Karpas-422 (cell line): ENCODE measurements at regions not wholly inside any gene's neighbourhood (a gene's known extent, or its start where the extent isn't known, plus 50 kb on each side); places are given as distances from the start of the nearest gene placed in this dataset.

Source experiments
- DNase-seq: peaks from one replicate; pipeline ENCODE4 v3.0.0-alpha.2; 2015
- H2AFZ ChIP-seq: fragments of 200-600 bp; sonication (generic); 2 replicates; pipeline ENCODE4 v1.6.1; 2014; ENCODE audit warnings: antibody characterized with exemption, low read length, mixed read lengths
- H3K27ac ChIP-seq: fragments of 200-600 bp; sonication (generic); 2 replicates; pipeline ENCODE4 v1.5.1; 2014; ENCODE audit warnings: mild to moderate bottlenecking, low read length, moderate library complexity
- H3K27me3 ChIP-seq: fragments of 200-600 bp; sonication (generic); 2 replicates; pipeline ENCODE4 v1.6.1; 2014; ENCODE audit warnings: low read length, mixed read lengths
- H3K36me3 ChIP-seq: fragments of 200-600 bp; sonication (generic); 2 replicates; pipeline ENCODE4 v1.6.1; 2014; ENCODE audit warnings: low read length, mixed read lengths; ENCODE audit not compliant: insufficient read depth
- H3K4me1 ChIP-seq: fragments of 200-600 bp; sonication (generic); 2 replicates; pipeline ENCODE4 v1.6.1; 2014; ENCODE audit warnings: mild to moderate bottlenecking, low read length, mixed read lengths
- H3K4me2 ChIP-seq: fragments of 200-600 bp; sonication (generic); 2 replicates; pipeline ENCODE4 v1.6.1; 2014; ENCODE audit warnings: low read length, low read depth, mild to moderate bottlenecking; ENCODE audit not compliant: poor library complexity, severe bottlenecking
- H3K4me3 ChIP-seq: fragments of 200-600 bp; sonication (generic); 2 replicates; pipeline ENCODE4 v1.5.1; 2014; ENCODE audit warnings: mild to moderate bottlenecking, antibody characterized with exemption, low read length, mixed read lengths
- H3K79me2 ChIP-seq: fragments of 200-600 bp; sonication (generic); 2 replicates; pipeline ENCODE4 v1.6.1; 2014; ENCODE audit warnings: mild to moderate bottlenecking, low read length, mixed read lengths
- H3K9ac ChIP-seq: fragments of 200-600 bp; sonication (generic); 2 replicates; pipeline ENCODE4 v1.6.0; 2014; ENCODE audit warnings: low read length
- H3K9me2 ChIP-seq: fragments of 200-600 bp; sonication (generic), shearing (Covaris generic); replicated peaks from 2 replicates; pipeline ENCODE4 v1.6.0; 2014; ENCODE audit warnings: mild to moderate bottlenecking, low read length, moderate library complexity; ENCODE audit not compliant: insufficient read depth
- H3K9me3 ChIP-seq: fragments of 300-700, 200-600 bp; sonication (generic); 2 replicates; pipeline ENCODE4 v1.6.1; 2014; ENCODE audit warnings: low read length, mixed read lengths
- H4K20me1 ChIP-seq: fragments of 200-600 bp; sonication (generic); 2 replicates; pipeline ENCODE4 v1.6.1; 2014; ENCODE audit warnings: mild to moderate bottlenecking, antibody characterized with exemption, low read length, low read depth; ENCODE audit not compliant: insufficient read depth

GRCh38 chr12:23186950-23187349 is 562.0 kb downstream of the ETNK1 start:
- H3K9me3 ChIP-seq = no peaks in the 10 kb centered on the region
- no peak overlapping the region for H3K9ac ChIP-seq
- no peaks in the 10 kb centered on the region for H3K79me2 ChIP-seq
- no peak overlapping the region for H2AFZ ChIP-seq
- no peak for DNase-seq
- no peaks in the 10 kb centered on the region for H3K9me2 ChIP-seq
- H3K4me1 ChIP-seq = no peaks in the 10 kb centered on the region
- no peak overlapping the region for H3K27ac ChIP-seq
- no peaks in the 10 kb centered on the region for H4K20me1 ChIP-seq
- H3K27me3 ChIP-seq = no peaks in the 10 kb centered on the region
- no peak overlapping the region for H3K4me2 ChIP-seq
- H3K36me3 ChIP-seq = no peaks in the 10 kb centered on the region
- no peak overlapping the region for H3K4me3 ChIP-seq

GRCh38 chr12:23193552-23193951 is 568.6 kb downstream of the ETNK1 start:
- Histone ChIP-seq H3K9me3 (no peaks in the 10 kb centered on the region), H4K20me1 (no peaks in the 10 kb centered on the region), H3K9ac (no peak overlapping the region), H3K27me3 (no peaks in the 10 kb centered on the region), H3K79me2 (no peaks in the 10 kb centered on the region), H2AFZ (no peak overlapping the region), H3K9me2 (no peaks in the 10 kb centered on the region), H3K27ac (no peak overlapping the region), H3K4me2 (no peak overlapping the region), H3K36me3 (no peaks in the 10 kb centered on the region), H3K4me1 (no peaks in the 10 kb centered on the region), H3K4me3 (no peak overlapping the region)
- DNase-seq = no peak

GRCh38 chr12:23197266-23197665 is 572.3 kb downstream of the ETNK1 start:
- H3K4me3 ChIP-seq = no peak overlapping the region
- no peaks in the 10 kb centered on the region for H4K20me1 ChIP-seq
- H3K4me1 ChIP-seq = no peaks in the 10 kb centered on the region
- no peaks in the 10 kb centered on the region for H3K79me2 ChIP-seq
- H3K9me3 ChIP-seq = no peaks in the 10 kb centered on the region
- no peak overlapping the region for H3K9ac ChIP-seq
- H3K27ac ChIP-seq = no peak overlapping the region
- H3K4me2 ChIP-seq = no peak overlapping the region
- H3K36me3 ChIP-seq = no peaks in the 10 kb centered on the region
- no peaks in the 10 kb centered on the region for H3K9me2 ChIP-seq
- no peak overlapping the region for H2AFZ ChIP-seq
- no peaks in the 10 kb centered on the region for H3K27me3 ChIP-seq
- DNase-seq = no peak

DNA sequence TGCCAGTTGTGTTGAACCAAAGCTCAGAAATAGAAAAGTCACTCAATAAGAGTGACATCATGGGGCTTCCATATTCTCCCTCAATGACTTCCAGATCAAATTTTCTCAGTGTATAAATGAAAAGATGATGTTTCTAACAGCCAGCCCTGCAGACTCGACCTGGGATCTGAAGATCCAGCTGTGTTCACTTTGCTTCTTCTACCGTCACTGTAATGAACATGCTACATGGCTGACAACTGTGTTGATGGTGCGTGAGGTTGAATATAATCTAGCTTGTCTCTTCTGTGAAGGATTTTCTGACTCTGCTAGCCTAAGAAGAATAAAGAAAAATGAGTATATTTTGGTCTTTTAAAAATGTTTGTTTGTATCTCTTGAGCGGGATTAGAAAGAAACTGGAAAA is 577.8 kb downstream of the ETNK1 start:
- H3K36me3 ChIP-seq = no peaks in the 10 kb centered on the region

GRCh38 chr12:23204933-23205778 is 580.2 kb downstream of the ETNK1 start:
- Histone ChIP-seq H3K4me3 (no peak overlapping the region), H3K4me2 (no peak overlapping the region), H3K9me3 (no peaks in the 10 kb centered on the region), H4K20me1 (no peaks in the 10 kb centered on the region), H3K9me2 (no peaks in the 10 kb centered on the region), H3K36me3 (no peaks in the 10 kb centered on the region), H2AFZ (no peak overlapping the region), H3K4me1 (no peaks in the 10 kb centered on the region), H3K9ac (no peak overlapping the region), H3K79me2 (no peaks in the 10 kb centered on the region), H3K27me3 (no peaks in the 10 kb centered on the region), H3K27ac (no peak overlapping the region)
- DNase-seq = peak; percentile 81

More for the DNA sequence above, 577.8 kb downstream of the ETNK1 start:
- no peaks in the 10 kb centered on the region for H3K79me2 ChIP-seq
- no peaks in the 10 kb centered on the region for H4K20me1 ChIP-seq
- no peak overlapping the region for H3K9ac ChIP-seq
- H3K9me2 ChIP-seq = no peaks in the 10 kb centered on the region
- no peak overlapping the region for H2AFZ ChIP-seq
- no peak overlapping the region for H3K4me3 ChIP-seq
- no peak for DNase-seq
- H3K27me3 ChIP-seq = no peaks in the 10 kb centered on the region
- H3K9me3 ChIP-seq = no peaks in the 10 kb centered on the region
- no peak overlapping the region for H3K4me2 ChIP-seq
- H3K27ac ChIP-seq = no peak overlapping the region
- H3K4me1 ChIP-seq = no peaks in the 10 kb centered on the region

GRCh38 chr12:23209793-23210192 is 584.8 kb downstream of the ETNK1 start:
- Histone ChIP-seq H4K20me1 (no peaks in the 10 kb centered on the region), H3K36me3 (no peaks in the 10 kb centered on the region), H2AFZ (no peak overlapping the region), H3K79me2 (no peaks in the 10 kb centered on the region), H3K4me2 (no peak overlapping the region), H3K9me2 (no peaks in the 10 kb centered on the region), H3K9me3 (no peaks in the 10 kb centered on the region; the same call in 1 of the 2 replicates), H3K9ac (no peak overlapping the region), H3K27me3 (no peaks in the 10 kb centered on the region), H3K4me3 (no peak overlapping the region), H3K4me1 (no peaks in the 10 kb centered on the region), H3K27ac (no peak overlapping the region)
- DNase-seq = no peak

DNA sequence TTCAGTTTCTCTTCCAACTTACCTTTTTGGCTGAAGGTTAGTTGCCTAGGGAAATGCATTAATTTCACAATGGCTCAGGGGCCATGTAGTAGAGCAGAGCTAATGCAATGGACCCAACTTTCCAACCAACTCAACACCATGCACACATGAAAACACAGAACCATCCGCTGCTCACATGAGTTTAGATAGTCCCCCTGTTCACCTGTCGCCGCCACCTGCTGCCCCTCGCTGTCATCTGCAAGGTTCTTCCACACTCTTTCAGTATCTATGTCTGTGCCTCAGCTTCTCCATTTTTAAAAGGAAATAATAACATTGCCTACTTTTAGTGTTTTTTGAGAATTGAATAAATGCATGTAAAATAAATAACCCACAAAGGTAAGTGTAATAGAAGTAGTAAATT is 585.6 kb downstream of the ETNK1 start:
- Histone ChIP-seq H3K4me2 (no peak overlapping the region), H3K27me3 (no peaks in the 10 kb centered on the region), H3K4me3 (no peak overlapping the region), H3K9me3 (no peaks in the 10 kb centered on the region; the same call in none of the 2 replicates), H3K79me2 (no peaks in the 10 kb centered on the region), H3K4me1 (no peaks in the 10 kb centered on the region), H3K27ac (no peak overlapping the region), H3K9ac (no peak overlapping the region), H4K20me1 (no peaks in the 10 kb centered on the region), H3K9me2 (no peaks in the 10 kb centered on the region), H3K36me3 (no peaks in the 10 kb centered on the region), H2AFZ (no peak overlapping the region)
- no peak for DNase-seq

DNA sequence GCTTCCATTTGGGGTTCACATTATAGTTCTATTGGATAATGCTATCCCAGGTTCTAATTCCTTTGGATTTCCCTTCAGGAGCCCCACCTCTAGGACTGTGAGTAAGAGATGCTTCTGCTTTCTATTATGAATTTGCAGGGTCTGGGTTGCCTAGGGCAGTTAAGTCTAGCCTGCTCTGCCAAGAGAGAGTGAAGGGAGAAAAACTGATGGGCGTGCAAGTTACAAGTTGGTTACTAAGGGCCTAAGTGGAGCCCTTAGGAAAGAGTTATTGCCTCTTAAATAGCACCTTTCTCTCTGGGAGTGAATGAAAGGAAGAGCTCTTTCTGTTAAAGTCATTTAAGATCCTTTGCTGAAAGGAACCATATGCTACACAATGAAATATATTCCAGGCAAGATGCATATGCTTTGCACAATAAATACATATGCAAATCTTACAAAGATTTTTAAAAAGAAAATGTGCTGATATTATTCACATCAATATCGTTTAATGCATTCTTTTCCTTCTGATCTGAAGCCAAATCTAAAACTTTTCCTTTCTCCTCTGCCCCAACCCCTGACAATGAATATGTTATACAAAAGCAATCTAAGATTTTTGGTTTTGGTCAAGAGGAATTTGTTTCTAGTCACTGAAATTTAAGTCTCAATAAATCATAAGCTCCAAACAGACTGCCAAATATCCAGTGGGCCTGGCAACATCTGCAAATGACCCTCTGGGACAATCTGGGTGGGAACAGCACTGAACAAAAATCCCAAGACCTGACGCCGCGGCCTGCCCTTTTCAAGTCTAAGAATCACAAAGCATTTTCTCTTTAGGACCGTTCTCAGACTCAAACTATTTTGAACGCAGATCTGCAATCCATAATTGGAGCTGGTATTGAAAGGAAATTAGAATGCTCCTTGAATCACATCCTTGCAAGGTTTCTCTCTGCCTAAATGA is 586.7 kb downstream of the ETNK1 start:
- Histone ChIP-seq H3K4me3 (no peak overlapping the region), H3K9me3 (no peaks in the 10 kb centered on the region; the same call in none of the 2 replicates), H3K27me3 (no peaks in the 10 kb centered on the region), H3K27ac (no peak overlapping the region), H3K4me1 (no peaks in the 10 kb centered on the region), H3K4me2 (no peak overlapping the region), H4K20me1 (no peaks in the 10 kb centered on the region), H2AFZ (no peak overlapping the region), H3K36me3 (no peaks in the 10 kb centered on the region), H3K79me2 (no peaks in the 10 kb centered on the region), H3K9ac (no peak overlapping the region), H3K9me2 (no peaks in the 10 kb centered on the region)
- DNase-seq = no peak
